Neural progenitor cell (in vitro differentiated cells): ENCODE measurements at regions not wholly inside any gene's neighbourhood (a gene's known extent, or its start where the extent isn't known, plus 50 kb on each side); places are given as distances from the start of the nearest gene placed in this dataset.

Source experiments
- EZH2phosphoT487 ChIP-seq: fragments of 200-600 bp; sonication (generic); IDR thresholded peaks from 2 replicates; pipeline ENCODE4 v1.6.1; 2017; ENCODE audit warnings: antibody characterized with exemption
- TF ChIP-seq, protein P1 (sequence below): fragments of 200-600 bp; sonication (generic); IDR thresholded peaks from 2 replicates; pipeline ENCODE4 v1.5.1; 2017; ENCODE audit warnings: antibody characterized with exemption, mild to moderate bottlenecking

DNA sequence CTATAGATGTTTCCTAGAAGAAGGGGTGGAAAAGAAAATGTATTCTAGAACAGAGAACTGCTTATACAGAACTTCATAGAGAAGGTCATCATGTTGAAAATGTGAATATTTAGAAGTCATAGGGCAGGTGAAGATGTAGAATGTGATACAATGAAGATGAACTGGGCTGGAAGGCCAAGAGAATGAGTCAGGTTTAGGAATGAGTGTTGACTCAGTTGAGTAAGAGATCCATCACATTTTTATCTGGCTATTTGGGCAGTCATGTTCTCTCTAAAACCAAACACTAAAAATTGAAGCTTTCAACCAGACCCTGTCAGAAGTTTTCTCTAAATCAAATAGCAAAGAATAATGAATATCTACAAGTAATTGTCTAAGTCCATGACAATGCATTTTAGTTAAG is 660.5 kb downstream of the KCNJ2 start:
- TF ChIP-seq EZH2phosphoT487 = no peak
- TF ChIP-seq, protein P1, sequence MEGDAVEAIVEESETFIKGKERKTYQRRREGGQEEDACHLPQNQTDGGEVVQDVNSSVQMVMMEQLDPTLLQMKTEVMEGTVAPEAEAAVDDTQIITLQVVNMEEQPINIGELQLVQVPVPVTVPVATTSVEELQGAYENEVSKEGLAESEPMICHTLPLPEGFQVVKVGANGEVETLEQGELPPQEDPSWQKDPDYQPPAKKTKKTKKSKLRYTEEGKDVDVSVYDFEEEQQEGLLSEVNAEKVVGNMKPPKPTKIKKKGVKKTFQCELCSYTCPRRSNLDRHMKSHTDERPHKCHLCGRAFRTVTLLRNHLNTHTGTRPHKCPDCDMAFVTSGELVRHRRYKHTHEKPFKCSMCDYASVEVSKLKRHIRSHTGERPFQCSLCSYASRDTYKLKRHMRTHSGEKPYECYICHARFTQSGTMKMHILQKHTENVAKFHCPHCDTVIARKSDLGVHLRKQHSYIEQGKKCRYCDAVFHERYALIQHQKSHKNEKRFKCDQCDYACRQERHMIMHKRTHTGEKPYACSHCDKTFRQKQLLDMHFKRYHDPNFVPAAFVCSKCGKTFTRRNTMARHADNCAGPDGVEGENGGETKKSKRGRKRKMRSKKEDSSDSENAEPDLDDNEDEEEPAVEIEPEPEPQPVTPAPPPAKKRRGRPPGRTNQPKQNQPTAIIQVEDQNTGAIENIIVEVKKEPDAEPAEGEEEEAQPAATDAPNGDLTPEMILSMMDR = no peak
